Right renal pelvis (tissue), 4 donors: ENCODE measurements at regions not wholly inside any gene's neighbourhood (a gene's known extent, or its start where the extent isn't known, plus 50 kb on each side); places are given as distances from the start of the nearest gene placed in this dataset.
A peak's percentile ranks its signal among the peaks of the same experiment; 100 is the strongest.
"Not testable (repeated sequence)": the region's sequence is repeated elsewhere in the genome, so short reads cannot be mapped to it uniquely, and the experiment has no call there.

Experiments used
- DNase-seq, 4 donors: peaks; one replicate each; pipeline ENCODE4 v3.0.0-alpha.2; 2013; ENCODE audit warnings: low read depth in 4 of 4, low spot score in 3 of 4, missing footprints in 1 of 4

GRCh38 chr2:67771380-67771779, 291.4 kb downstream of the C1D start:
- DNase-seq = no peak

GRCh38 chr2:67772216-67773170, 290.3 kb downstream of the C1D start:
- peak in 3 of 4 donors; percentile 38 to 61 (median 60) for DNase-seq

DNA sequence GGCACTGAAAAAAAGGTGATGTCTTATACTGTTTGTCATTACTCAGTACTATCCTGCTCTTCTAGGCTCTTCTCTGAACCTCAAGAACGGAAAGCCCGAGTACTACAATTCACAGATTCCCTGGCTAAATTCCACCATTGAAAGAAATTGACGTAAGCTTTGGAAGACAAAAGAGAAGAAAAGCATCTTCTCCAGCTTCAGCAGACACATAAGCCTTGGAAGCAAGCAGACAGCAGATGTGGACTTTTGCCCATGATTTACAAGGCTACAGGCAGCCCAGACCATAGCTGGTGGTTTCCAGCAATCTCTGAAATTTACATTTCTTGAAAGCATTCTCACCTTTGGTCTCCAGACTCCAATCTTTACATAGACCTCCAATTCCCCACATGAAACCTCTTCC, 289.0 kb downstream of the C1D start:
- no peak for DNase-seq

DNA sequence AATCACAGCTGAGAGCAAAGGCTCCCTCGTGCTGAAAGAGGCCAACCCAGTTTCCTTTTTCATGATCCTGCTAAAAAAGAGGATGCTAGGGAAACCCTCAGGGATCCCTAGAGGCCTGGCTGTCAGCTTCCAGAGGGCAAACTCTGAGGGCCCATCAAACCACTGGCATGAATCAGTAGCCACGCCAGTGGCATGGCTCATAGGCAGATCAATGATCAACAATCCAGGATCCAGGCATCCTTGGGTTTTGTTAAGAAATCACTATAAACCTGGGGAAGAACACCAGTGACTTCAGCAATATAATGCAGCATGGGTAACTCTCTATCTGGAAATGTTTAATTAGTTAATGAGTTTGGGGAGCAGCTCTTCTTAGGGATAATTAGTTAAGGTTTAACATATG, 286.5 kb downstream of the C1D start:
- DNase-seq = no peak

DNA sequence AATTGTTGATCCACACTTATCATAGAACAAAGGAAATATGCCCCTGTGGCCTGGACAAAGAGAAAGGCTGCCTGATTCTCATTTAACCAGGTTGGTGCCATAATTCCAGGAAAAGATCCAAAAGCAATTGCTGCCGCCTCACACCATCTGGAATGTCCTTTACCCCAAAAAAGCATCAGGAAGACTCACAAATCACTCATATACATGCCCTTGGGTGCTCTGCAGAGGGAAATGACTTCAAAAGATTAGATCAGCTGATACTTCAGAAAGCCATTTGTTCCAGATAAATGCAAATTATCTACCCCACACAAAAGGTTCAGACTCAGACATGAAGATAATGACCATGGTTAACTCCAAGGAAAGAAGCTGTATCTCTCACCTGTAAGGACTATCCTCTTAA, 285.8 kb downstream of the C1D start:
- no peak for DNase-seq

- no peak for DNase-seq
Observed at GRCh38 chr2:67777836-67778429, 284.9 kb downstream of the C1D start.

DNA sequence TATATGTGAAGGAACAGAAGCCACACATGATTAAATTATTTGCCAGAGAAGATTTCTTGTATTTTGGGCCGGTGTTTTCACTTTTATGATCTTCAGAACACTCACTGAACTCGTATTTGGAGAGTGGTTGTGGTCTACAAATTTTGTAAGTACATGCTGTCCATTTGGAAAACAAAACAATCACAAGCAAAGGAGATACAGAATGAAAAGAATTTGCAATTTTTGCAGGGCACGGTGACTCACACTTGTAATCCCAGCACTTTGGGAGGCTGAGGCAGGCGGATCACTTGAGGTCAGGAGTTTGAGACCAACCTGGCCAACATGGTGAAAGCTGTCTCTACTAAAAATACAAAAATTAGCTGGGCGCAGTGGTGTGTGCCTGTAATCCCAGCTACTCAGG, 282.0 kb downstream of the C1D start:
- not testable (repeated sequence) for DNase-seq

DNA sequence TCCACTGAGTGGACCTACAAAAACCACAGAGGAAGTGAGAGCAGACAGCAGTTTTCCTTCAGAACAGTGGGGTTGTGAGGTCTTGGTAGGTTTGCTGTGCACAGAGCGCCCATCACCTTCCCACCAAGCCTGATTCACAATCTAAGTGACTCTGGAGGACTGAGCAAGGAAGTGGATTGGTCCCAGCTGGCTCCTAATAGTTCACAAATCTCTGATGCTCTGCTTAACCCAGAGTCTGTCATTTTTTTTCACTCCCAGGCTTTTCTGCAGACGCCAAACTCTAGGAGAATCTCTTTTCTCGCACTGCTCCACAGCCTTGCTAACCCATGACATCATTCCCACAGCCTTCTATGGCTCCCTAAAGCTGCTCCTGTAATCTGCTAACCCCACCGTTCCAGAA, 280.4 kb downstream of the C1D start:
- peak in 1 of 4 donors; percentile 43 for DNase-seq

- no peak for DNase-seq
Observed at GRCh38 chr2:67783026-67783425, 279.8 kb downstream of the C1D start.

- DNase-seq = no peak
Observed at GRCh38 chr2:67790622-67791021, 272.2 kb downstream of the C1D start.

DNA sequence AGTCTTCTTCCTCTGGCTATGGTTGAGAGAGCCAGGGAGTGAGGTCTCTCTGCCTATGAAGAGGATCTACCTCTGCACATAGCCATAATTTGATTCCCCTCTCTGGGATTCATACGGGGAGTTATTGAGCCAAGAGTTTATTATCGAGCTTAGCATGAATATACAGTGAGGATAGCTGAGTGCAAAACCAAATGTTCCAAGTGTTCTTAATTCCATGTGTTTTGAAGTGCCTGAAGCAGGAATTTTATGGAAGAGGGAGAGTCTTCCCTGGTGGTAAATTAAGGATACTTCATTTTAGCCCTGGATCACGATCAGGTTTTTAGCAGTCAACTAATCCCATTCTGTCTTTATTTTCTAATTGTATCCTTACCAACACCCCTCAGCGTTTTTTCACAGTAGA, 270.6 kb downstream of the C1D start:
- no peak for DNase-seq

GRCh38 chr2:67792681-67793091, 270.1 kb downstream of the C1D start:
- no peak for DNase-seq

- no peak for DNase-seq
Observed at GRCh38 chr2:67797801-67798540, 264.8 kb downstream of the C1D start.

GRCh38 chr2:67798541-67799160, 264.2 kb downstream of the C1D start:
- DNase-seq = no peak

GRCh38 chr2:67799886-67800285, 262.9 kb downstream of the C1D start:
- DNase-seq = no peak

DNA sequence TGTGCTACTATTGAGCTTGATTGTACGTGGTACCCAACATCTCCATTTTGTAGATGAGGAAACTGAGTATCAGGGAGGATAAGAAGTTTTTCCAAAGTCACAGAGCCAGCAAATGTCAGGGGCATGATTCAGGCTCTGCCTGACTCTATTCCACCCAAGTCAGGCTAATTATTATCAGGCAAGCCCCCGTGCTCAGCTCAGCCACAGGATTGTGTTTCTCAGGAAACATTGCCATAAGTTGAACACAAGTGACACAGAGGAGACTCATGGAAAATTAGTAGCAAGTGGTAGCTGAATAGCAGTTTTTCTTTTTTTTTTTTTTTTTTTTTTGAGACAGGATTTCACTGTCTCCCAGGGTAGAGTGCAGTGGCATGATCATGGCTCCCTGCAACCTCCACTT, 260.5 kb downstream of the C1D start:
- no peak for DNase-seq

DNA sequence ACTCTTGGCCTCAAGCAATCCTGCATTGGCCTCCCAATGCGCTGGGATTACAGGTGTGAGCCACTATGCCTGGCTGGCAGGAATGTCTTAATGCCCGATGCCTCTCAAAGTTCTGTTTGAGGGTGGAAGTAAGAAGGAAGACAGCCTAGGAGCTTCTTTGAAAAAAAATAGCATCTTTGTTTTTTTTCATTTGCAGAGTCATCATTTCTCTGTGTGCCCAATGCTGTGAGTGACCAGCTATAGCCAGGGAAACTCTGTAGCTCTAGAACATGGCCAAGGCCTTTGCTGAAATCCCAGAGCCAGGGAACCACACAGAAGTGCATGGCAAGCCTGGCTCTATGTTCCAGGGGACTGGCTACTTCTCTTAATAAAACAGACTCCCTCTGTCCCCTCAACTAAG, 260.0 kb downstream of the C1D start:
- no peak for DNase-seq

GRCh38 chr2:67806816-67807215, 256.0 kb downstream of the C1D start:
- DNase-seq = no peak

- no peak for DNase-seq
Observed at GRCh38 chr2:67808112-67808511, 254.7 kb downstream of the C1D start.

DNA sequence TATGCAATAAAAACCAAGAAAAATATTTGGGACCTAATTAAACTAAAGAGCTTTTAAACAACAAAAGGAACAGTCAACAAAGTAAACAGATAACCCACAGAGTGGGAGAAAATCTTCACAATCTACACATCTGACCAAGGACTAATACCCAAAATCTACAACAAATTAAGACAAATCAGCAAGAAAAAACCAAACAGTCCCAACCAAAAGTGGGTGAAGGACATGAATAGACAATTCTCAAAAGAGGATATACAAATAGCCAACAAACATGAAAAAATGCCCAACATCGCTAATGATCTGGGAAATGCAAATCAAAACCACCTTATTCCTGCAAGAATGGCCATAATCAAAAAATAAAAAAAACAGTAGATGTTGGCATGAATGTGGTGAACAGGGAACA, 250.1 kb downstream of the C1D start:
- DNase-seq = no peak

DNA sequence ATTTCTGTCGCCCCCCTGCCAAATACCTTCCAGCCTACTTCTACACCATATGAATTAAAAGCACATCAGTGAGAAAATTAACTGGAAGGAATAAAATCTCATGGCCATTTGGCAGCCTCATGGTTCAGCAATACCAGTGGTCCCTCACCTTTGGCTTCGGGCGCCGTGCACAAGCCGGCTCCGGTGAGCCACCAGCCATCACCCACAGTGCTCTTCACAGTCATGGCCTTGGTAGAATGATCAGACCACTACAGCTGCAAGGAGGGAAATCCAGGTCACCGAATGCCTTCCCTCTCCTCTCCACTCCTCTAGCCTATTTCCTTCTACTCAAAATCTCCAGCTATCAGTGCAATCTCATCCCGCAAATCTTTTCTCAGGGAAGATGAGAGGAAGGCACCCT, 239.1 kb downstream of the C1D start:
- no peak for DNase-seq
